HG03064 (cell line): ENCODE measurements at regions not wholly inside any gene's neighbourhood (a gene's known extent, or its start where the extent isn't known, plus 50 kb on each side); places are given as distances from the start of the nearest gene placed in this dataset.
"Not testable (repeated sequence)": the region's sequence is repeated elsewhere in the genome, so short reads cannot be mapped to it uniquely, and the experiment has no call there.

ENCODE experiments used
- ATAC-seq: cut with Tn5 transposase; IDR thresholded peaks from one replicate; pipeline ENCODE4 v1.9.1; 2021; ENCODE audit warnings: low read depth; ENCODE audit not compliant: unreplicated experiment

DNA sequence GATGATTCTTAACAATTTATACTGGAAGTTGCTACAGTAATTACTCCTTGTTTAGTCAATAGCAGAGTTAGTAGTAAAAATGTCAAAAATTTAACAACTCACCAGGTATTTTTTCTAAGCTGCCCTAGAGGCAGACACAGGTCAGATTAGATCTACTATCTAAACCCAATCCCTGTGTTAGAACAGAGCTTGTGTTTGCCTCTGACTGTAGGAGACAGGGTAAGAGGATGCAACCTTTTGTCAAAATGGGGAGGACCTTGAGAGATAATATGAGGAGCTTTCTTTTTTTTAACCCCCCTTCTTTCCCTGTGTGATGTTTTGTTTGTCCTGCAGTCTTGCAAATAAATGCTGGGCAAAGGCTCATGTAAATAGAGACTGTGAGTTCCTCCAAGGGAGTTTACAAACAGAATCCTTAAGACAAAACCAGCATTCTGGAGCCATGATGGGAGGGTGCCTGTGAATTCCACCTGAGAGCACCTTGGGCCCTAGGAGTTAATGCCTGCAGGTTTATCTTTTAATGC, 353.1 kb downstream of the GATA3 start:
- no peak for ATAC-seq

DNA sequence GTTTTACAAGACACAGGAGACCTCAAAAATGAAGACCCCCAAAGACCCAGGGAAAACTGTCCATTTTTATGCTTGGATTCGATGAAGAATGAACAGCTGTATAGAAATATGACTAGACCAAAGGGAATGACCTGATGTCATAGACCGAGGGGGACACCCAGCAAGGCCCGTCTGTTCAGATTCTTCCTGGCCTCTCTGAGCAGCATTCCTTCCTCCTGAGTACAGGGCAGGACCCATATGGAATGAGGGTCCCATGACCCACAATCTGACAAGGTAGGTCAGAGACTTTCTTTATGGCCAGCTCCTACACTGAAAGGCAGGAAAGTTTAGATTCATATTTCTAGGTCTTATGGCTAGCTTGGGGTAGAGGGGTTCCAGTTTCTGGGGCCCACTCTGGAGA, 356.0 kb downstream of the GATA3 start:
- ATAC-seq = no peak

GRCh38 chr10:8412541-8412940, 358.1 kb downstream of the GATA3 start:
- no peak for ATAC-seq

GRCh38 chr10:8415029-8415428, 360.5 kb downstream of the GATA3 start:
- not testable (repeated sequence) for ATAC-seq

GRCh38 chr10:8416192-8416701, 361.8 kb downstream of the GATA3 start:
- ATAC-seq = no peak

- no peak for ATAC-seq
These were observed 362.3 kb downstream of the GATA3 start for GRCh38 chr10:8416760-8417159.

- no peak for ATAC-seq
These were observed 363.1 kb downstream of the GATA3 start for GRCh38 chr10:8417631-8418030.

GRCh38 chr10:8418631-8419030, 364.1 kb downstream of the GATA3 start:
- no peak for ATAC-seq

DNA sequence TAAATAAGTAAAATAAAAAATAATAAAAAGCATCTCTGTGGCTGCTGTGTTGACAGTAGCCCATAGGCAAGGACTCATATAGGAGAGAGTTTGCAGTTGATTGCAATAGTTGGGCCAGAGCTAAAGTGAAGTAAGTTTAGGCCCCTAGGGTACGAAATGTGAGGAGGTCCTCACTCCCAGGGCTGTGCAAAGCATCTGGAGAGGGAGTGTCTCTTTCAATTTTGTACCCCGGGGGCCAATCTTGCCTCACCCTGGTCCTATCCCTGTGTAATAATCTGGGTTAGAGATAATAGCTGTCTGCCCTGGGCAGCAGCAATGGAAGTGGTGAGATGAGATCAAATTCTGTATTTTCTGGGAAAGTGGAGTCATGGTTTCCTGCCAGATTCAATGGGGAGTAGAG, 365.7 kb downstream of the GATA3 start:
- no peak for ATAC-seq

GRCh38 chr10:8424555-8425211, 370.2 kb downstream of the GATA3 start:
- ATAC-seq = no peak

DNA sequence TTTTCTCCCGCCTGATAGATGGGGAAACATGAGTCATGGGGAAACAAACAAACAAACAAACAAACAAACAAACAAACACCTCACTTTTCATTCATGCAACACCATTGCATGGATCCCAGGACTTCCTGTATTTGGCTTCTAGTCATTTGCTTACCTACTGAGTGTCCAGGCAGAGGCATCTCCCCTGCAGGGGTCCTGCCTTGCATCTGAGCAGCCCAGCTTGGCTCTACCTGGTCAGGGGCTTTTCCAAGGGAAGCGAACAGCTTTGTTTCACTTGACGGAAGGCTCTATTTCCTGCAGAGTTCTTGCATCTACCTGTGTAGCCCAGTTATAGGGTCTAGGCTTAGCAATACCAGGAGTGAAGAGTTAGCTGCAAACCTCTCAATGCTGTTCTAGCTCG, 374.2 kb downstream of the GATA3 start:
- no peak for ATAC-seq

GRCh38 chr10:8430321-8430720, 375.8 kb downstream of the GATA3 start:
- no peak for ATAC-seq

DNA sequence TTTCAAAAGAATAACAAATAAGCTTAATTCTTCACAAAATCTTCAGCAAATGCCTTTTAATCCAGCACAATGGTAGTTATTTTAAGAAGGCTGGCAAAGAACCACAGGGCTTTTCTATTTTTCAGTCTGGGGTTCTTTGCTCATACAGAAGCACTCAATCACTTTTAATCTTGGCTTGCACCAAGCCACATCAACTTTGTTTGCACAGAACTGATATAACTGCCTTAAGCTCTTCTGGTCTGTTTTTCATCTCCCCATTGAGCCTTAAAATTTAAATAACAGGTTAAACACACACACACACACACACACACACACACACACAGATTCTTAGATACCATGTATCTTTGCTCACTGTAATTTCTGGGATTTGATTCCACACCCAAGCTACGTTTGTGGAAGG, 377.0 kb downstream of the GATA3 start:
- ATAC-seq = no peak

DNA sequence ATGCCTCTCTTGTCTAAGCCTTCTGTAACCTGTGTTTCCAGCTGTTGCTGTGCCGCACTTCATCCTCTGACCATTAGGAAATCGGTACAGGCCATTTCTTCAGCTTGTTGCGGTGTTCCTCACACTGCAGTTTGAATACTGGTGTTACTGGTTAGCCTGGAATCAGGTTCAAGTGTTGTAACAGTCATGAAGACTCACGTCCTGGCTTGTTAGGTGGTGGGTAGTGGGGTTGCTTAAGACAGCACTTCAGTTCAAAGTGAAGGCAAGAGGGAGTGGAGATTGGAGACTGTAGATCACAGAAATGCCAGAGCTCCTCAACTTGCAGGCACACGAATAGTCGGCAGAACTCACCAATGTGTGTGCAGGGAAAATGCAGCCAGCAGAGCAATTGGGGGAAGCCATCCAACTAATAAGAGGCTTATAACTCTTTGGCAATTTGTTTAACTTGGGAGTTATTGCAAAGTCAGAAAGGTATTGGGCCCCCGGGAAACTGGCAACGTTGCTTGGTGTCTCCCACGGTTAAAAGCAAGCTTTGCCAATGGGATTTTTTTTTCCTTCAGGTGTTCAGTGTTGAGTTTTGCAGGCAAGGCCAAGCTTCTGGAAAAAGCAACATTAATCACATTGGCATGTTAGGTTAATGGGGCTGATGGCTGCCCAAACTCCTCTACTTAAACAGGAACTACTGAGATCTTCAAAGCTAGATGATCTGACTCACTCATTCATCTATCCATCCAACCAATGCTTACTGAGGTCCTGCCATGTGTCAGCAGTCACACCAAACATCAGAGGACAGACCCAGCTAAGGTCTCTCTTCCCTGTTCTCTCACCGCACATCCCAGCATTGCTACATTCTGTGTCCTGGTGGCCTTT, 380.9 kb downstream of the GATA3 start:
- ATAC-seq = no peak

DNA sequence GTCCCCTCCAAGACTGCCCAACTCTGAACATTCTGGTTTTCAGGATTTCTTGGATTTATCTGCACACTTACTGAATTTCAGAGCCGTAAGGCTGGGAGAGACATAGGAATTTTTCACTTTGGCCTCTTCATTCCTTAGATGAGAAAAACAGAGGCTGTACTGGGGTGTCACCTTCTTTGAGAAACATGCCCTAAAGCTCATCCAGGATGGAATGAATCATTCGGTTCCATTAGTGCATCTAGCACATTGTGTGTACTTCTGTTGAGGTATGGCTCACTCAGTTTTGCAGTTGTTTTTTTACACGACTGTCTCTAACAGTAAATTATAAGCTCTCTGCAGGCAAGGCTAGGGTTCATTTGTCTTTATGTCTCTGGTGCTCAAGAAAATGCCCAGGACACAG, 383.4 kb downstream of the GATA3 start:
- no peak for ATAC-seq

DNA sequence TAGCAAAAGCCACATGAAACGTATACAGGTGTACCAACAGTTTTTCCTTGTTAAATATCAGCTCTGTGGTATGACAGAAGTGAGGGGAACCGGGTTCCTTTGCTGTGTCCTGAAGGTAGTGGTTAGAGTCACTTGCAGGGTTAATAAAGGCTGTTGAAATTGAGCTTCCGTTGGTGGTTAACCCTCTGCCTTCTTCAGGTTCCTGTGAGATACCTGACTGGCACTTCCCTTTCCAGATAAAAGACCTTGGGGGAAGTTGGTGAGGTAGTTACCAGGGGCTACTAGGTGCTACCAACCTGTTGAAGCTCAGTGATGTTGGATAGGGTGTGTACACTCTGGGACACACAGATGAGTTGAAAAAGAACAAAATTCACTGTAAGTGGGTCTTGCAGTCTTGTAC, 384.1 kb downstream of the GATA3 start:
- ATAC-seq = no peak

- no peak for ATAC-seq
These were observed 384.6 kb downstream of the GATA3 start for GRCh38 chr10:8439040-8439439.

DNA sequence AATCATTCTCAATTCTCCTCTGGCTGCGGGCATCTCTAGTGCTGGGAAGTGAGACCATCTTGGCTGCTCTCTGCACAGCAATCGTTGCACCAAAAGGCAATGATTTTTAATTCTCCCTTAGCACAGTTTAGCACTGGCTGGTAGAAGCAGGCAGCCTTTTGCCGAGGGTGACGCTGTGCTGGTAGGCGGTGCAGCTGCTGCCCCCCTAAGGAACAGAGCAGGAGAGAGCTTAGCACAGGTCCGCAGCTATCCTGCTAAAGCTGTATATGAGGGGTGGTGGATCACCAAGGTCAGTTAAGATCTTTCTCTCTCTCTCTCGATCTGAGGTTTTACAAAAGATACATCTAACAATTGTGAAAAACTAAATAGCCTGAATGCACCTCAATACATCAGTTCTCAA, 390.1 kb downstream of the GATA3 start:
- ATAC-seq = no peak

- ATAC-seq = no peak
These were observed 390.9 kb downstream of the GATA3 start for GRCh38 chr10:8445353-8445752.

DNA sequence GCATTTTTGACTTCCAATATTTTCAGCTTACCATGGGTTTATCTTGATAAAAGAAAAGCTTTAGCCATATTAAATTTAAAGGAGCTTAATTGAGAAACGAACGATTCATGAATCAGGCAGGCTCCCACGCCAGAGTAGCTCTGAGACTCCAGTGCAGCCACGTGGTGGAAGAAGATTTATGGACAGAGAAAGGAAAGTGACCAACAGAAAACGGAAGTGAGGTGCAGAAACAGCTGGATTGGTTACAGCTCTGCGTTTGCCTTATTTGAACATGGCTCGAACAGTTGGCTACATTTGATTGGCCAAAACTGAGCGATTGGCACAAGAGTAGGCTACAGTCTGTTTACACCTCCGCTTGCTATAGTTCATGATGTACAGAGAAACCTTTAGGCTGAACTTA, 395.4 kb downstream of the GATA3 start:
- ATAC-seq = no peak

- ATAC-seq = no peak
These were observed 399.1 kb downstream of the GATA3 start for GRCh38 chr10:8453587-8453986.

- no peak for ATAC-seq
These were observed 399.9 kb downstream of the GATA3 start for GRCh38 chr10:8454357-8454756.
